NCI-H345 (cell line): ENCODE measurements at regions not wholly inside any gene's neighbourhood (a gene's known extent, or its start where the extent isn't known, plus 50 kb on each side); places are given as distances from the start of the nearest gene placed in this dataset.
A peak's percentile ranks its signal among the peaks of the same experiment; 100 is the strongest.

ENCODE experiments used
- DNase-seq: peaks from one replicate; lab custom pipeline; 2025; lab: John Stamatoyannopoulos, UW

DNA sequence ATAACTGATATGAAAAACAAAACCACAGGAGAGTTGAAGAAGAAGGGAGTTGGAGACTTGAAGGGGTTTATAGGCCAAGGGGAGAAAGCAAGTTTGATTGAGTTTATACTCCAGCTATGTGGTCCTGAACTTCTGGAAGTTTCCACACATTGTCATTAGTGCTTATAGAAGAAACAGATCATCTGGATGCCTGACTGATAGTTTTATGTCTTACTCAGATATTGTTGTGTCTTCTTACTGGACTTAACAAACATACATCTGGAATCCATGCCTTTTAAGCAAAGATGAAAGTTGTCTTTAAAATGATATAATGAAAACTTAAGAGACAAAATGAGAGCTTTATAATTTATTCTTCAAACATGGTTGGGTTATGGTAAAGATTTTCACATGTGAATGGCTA is 101.3 kb upstream of the FZD8 start:
- DNase-seq, result no peak

DNA sequence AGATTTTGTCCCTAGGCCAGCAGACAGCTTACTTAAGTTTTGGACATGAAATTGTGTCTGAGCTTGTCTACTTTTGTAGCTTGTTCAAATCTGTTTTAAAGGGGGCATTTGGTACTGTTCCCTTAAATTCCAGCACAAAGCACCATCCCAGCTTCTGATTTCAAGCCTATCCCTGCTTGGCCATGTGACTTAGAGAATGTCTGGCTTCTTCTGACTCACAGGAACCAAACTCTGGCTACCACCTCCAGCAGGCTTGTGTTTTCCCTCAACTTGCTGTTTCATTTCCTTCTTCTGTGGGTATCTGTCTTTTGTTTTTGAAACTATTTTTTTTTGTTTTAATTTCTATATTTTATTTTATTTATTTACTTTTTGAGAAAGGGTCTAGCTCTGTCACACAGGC is 97.9 kb upstream of the FZD8 start:
- DNase-seq, result no peak

DNA sequence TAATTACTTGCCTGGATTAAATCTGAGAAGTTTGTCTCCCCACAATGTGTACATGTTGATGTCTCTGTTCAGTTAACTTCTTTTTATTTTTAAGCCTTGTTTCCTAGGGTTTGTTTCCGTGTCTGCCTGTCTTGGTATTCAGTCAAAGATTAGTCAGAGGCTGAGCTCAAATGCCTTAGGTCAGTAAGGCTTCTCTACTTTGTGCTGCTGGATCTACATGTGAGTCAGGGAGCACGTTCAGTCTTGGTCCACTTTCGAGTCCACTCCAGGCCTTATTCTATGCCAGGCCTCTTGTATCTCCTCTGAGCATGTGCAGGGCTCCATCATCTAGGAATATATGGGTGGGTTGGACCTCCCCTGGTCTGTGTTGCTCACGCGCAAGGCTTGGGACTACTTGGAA is 93.3 kb upstream of the FZD8 start:
- DNase-seq, result no peak

DNA sequence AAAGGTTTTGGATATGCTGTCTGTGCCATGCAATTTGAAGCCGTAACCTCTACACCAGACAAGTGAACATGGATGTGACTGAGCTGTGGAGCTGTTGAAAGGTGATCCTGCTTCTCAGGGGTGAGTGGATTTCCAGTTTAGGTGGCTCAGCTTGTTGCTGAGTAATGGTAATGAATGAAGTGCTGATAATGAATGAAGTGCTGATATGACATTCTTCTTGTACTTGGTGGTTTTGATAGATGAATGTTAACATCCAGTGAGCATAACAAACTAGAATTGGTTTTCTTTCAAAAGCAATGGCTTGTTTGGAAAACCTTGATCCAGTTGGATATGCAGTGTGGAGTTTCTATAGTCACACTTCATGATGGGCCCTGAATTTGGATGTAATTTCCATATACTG is 89.7 kb upstream of the FZD8 start:
- DNase-seq, result no peak

GRCh38 chr10:35728341-35728740 is 86.2 kb upstream of the FZD8 start:
- no peak for DNase-seq

DNA sequence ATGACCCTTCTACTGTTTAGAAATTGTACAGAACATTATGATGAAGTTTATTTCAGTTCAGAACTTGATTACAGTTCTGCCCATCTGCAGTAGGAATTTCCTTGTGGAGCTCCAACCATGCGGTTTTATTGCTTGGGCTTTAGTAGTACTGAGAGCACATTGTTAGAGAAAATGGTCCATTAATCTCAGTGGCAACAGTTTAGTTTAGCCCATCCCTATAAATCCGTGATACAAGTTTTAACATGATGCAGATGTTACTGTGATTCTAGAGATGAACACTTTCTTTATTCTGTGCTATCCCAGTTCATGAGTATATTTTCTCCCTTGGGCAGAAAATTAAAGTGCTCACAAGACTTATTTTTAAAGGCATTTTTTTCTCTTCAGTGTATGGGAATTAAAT is 84.8 kb upstream of the FZD8 start:
- no peak for DNase-seq

DNA sequence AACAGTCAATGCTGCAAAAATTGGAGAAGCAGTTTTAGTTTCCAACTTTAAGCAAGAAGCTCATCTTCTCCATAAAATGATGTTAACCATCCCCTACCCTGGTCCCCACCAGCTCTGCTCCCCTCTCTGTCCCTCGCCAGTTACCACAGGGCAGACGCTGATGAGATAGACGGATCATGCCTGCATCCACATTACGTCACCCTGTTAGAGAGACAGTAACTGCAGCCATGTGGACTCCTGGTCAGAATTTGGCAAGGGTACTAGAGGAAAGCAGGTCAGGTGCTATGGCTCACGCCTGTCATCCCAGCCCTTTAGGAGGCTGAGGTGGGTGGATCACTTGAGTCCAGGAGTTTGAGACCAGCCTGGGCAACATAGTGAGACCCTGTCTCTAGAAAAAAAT is 81.9 kb upstream of the FZD8 start:
- DNase-seq, result no peak

GRCh38 chr10:35723059-35723458 is 81.0 kb upstream of the FZD8 start:
- DNase-seq, result no peak

- no peak for DNase-seq
Observed at GRCh38 chr10:35722636-35723035, 80.5 kb upstream of the FZD8 start.

DNA sequence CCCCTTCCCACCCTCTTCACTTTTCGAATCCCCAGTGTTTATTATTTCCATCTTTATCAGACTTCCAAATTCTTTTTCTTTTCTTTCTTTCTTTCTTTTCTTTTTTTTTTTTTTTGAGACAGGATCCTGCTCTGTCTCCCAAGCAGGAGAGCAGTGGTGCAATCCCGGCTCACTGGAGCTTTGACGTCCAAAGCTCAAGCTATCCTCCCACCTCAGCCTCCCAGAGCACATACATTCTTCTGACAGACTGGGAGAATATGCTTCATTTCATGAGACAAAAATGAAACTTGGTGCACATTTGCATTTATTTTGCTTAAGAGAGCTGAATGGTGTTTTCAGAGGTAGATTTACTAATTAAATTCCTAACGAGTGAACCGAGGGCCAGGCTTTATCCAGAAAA is 80.1 kb upstream of the FZD8 start:
- no peak for DNase-seq

- no peak for DNase-seq
Observed at GRCh38 chr10:35720366-35720765, 78.3 kb upstream of the FZD8 start.

- DNase-seq, result no peak
Observed at GRCh38 chr10:35716776-35717175, 74.7 kb upstream of the FZD8 start.

DNA sequence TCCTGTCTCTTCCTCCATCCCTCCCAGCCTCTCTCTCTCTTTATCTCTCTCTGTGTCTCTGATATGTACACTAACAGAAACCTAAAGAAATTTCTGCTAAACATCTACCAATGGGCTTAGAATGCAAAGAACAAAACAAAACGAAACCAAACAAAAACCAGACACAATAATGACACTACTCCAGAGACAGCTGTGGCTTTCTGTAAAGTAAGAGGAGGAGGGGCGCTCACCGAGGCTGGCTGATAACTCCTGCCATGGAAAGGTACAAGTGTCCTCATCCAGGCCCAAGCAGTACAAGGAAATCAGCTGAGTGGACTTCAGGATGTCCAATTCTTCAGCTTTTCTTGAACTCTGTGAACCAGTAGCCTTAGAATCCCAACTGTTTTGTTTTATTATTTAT is 70.4 kb upstream of the FZD8 start:
- peak; percentile 21 for DNase-seq

- DNase-seq, result peak; percentile 19
Observed at GRCh38 chr10:35711615-35712411, 69.7 kb upstream of the FZD8 start.

DNA sequence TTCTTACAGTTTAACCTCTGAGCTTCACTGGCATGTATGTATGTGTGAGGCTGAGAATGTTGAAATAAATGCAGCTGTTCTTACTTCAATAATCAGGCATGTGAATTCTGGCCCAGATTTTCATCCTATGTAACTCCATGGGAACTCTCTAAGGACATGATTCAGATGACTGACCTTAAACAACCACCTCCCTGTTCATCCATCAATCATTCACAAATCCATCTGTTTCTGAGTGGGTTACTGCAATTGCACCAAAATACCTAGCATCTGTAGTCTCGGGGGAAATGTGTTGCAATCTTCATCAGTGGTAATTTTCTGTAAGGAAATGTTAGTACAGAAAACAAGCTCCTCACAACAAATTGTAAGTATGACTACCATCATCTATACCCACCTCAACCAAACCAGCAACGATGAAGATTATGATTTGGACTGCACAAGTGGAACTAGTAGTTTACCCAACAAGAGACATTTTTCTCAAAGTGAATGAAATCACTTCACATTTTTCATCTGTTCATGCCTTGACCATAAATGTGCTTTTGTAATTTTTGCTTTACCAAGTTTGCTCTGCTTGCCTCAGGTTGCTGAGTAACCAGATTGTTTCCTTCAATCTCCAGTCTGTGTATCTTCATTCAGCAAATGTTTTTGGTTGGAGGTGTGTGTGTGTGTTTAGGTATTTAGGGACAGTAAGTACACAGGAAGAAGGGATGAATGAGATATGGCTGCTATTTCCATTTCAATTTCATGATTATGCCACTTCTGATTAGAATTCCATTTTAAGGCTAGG is 65.7 kb upstream of the FZD8 start:
- no peak for DNase-seq

DNA sequence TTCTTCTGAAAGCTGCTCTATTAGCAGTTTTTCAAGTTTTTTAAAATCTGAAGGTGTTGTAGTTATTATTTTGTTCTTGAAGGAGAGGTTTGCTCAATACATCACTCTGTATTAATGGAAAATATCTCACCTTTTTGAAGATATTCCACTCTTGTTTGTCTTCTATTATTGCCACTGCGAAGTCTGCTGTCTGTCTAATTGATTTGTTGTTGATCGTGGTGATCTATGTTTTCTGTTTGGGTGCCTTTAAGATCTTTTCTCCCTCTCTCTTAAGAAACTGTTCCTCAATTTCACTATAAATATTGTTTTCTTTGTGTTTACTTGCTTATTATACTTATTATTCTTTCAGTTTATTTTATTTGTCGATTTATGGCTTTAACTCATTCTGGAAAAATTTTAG is 64.9 kb upstream of the FZD8 start:
- no peak for DNase-seq

- no peak for DNase-seq
Observed at GRCh38 chr10:35705671-35706070, 63.6 kb upstream of the FZD8 start.

GRCh38 chr10:35705051-35705450 is 63.0 kb upstream of the FZD8 start:
- no peak for DNase-seq

DNA sequence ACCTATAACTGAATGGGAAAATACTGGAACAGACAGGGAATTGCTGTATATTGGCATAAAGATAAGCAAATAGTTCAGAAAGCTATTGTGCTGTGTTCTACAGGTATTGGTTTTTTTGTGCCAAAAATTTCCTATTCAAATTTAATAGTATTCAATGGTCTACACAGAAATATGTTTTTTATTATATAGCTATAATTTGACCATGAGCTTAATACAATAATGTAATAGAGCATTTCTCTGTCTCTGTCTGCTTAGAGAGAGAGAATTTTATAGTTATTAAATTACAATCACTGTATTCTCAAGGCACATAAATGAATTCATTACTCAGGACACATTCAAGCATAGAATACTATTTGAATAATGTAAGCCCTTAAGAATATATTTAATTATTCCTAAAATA is 62.3 kb upstream of the FZD8 start:
- no peak for DNase-seq

DNA sequence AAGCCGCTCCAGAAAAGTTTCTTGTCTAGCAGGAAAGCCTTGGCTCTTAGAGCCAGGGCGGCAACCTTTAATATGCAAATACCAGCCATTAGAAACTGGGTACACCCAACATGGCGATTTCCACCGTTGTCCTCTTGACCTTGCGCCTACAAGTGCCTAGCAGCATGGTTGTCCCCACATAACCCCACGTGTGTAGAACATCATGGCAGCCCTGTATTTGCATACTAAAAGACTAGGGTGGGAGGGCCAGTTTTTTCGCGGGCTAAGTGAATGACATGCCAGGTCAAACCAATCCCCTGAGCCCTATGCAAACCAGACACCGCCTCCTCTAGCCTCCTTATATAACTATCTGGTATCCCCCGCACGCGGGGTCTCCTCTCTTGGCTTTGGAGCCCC is 58.4 kb upstream of the FZD8 start:
- DNase-seq, result no peak

GRCh38 chr10:35699848-35700486 is 57.9 kb upstream of the FZD8 start:
- no peak for DNase-seq

- no peak for DNase-seq
Observed at GRCh38 chr10:35696392-35697287, 54.5 kb upstream of the FZD8 start.
